MCF 10A (cell line): ENCODE measurements at regions not wholly inside any gene's neighbourhood (a gene's known extent, or its start where the extent isn't known, plus 50 kb on each side); places are given as distances from the start of the nearest gene placed in this dataset.

Source experiments
- BruUV-seq: library from RNA; stranded (reverse); fragments of 400-500 nt; replicated peaks from 2 replicates; lab custom pipeline; 2021; lab: Mats Ljungman, UMichigan
- CTCF ChIA-PET: fragments of 300-600 bp; sonication (Branson Sonifier 250); formaldehyde crosslinking; extraction: SDS; loops from one replicate; lab custom pipeline; 2021; ENCODE audit warnings: antibody characterized with exemption, inconsistent platforms; lab: Yijun Ruan, JAX
- POLR2A ChIA-PET: fragments of 300-600, 350-650 bp; sonication (Branson Sonifier 250); formaldehyde crosslinking; extraction: SDS; loops from one replicate; lab custom pipeline; 2020; ENCODE audit warnings: antibody characterized with exemption, inconsistent platforms; lab: Yijun Ruan, JAX
- DNase-seq: peaks from one replicate; pipeline ENCODE4 v3.0.0-alpha.2; 2018; ENCODE audit not compliant: unreplicated experiment
- H3K27ac Mint-ChIP-seq: one replicate; pipeline ENCODE4 v1.8.0; 2022; ENCODE audit warnings: mild to moderate bottlenecking, low read depth, mixed read lengths; ENCODE audit not compliant: unreplicated experiment
- H3K27me3 Mint-ChIP-seq: one replicate; pipeline ENCODE4 v1.8.0; 2022; ENCODE audit warnings: mixed read lengths; ENCODE audit not compliant: insufficient read depth, unreplicated experiment
- H3K36me3 Mint-ChIP-seq: one replicate; pipeline ENCODE4 v1.8.0; 2022; ENCODE audit warnings: mild to moderate bottlenecking, moderate library complexity, mixed read lengths; ENCODE audit not compliant: insufficient read depth, unreplicated experiment
- H3K4me1 Mint-ChIP-seq: one replicate; pipeline ENCODE4 v1.8.0; 2022; ENCODE audit warnings: mixed read lengths; ENCODE audit not compliant: insufficient read depth, unreplicated experiment
- H3K4me3 Mint-ChIP-seq: one replicate; pipeline ENCODE4 v1.8.0; 2022; ENCODE audit warnings: mild to moderate bottlenecking, moderate library complexity, mixed read lengths; ENCODE audit not compliant: unreplicated experiment
- H3K9me3 Mint-ChIP-seq: one replicate; pipeline ENCODE4 v1.8.0; 2022; ENCODE audit warnings: mixed read lengths; ENCODE audit not compliant: unreplicated experiment
- intact Hi-C: fragments of 100-400 bp; cut with micrococcal nuclease; formaldehyde crosslinking; loops from 2 replicates; pipeline ENCODE4 v1.14.1; 2022
- TF ChIP-seq, protein P1 (sequence below): fragments of 200-600 bp; IDR thresholded peaks from one replicate; pipeline ENCODE4 v1.8.0; 2022; ENCODE audit warnings: antibody characterized with exemption, mild to moderate bottlenecking; ENCODE audit not compliant: unreplicated experiment

DNA sequence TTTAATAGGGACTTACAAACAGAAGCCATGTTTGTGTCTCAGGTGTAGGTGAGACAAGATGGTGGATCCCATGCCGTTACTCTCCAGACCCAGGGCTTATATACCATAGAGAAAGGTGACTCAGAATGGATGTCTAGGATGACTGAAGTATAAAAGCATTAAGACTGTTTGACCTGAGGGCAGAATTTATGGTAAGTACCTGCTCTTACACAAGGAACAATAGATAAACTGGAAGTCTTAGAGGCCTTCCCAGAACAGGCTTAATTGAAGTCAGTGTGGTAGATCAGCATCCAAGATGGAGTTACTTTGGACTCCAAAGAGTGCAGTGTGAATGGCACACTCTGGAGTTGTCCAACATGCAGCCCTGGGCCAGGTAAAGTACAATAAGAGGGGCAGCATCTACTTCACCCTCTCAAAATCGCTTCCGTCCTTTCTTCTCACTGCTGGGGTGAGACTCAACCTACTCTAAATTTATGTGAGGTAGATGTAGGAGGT is 387.0 kb upstream of the DDI1 start:
- Mint-ChIP-seq H3K4me1 (no peaks in the 10 kb centered on the region), H3K4me3 (no peak overlapping the region), H3K27me3 (no peaks in the 10 kb centered on the region), H3K9me3 (peaks cover 18% of the 10 kb centered on the region), H3K36me3 (no peaks in the 10 kb centered on the region), H3K27ac (no peak overlapping the region)
- CTCF ChIA-PET: no interaction called here
- TF ChIP-seq, protein P1, sequence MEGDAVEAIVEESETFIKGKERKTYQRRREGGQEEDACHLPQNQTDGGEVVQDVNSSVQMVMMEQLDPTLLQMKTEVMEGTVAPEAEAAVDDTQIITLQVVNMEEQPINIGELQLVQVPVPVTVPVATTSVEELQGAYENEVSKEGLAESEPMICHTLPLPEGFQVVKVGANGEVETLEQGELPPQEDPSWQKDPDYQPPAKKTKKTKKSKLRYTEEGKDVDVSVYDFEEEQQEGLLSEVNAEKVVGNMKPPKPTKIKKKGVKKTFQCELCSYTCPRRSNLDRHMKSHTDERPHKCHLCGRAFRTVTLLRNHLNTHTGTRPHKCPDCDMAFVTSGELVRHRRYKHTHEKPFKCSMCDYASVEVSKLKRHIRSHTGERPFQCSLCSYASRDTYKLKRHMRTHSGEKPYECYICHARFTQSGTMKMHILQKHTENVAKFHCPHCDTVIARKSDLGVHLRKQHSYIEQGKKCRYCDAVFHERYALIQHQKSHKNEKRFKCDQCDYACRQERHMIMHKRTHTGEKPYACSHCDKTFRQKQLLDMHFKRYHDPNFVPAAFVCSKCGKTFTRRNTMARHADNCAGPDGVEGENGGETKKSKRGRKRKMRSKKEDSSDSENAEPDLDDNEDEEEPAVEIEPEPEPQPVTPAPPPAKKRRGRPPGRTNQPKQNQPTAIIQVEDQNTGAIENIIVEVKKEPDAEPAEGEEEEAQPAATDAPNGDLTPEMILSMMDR: no peak
- intact Hi-C loops: no loop called here
- no TSS peak for BruUV-seq
- DNase-seq: no peak
- POLR2A ChIA-PET: no interaction called here

DNA sequence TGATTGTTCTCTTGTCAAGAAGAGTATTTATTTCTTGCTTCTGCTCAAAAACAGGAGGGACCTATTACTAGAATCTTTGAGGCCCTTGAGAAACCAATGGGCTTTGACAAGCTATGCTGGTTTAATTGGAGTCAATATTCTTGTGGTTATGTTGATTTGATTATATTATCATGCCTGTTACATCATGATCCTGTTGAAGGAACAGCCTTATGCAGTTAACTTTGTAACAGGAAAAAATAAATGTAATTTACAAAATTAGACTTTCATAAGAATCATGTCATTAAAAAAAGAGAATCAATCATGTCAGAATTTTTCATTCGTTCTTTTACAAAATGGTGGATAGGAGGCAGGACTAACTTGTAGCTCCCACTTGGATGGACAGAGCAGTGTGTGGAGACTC is 386.1 kb upstream of the DDI1 start:
- intact Hi-C loops: no loop called here
- no TSS peak for BruUV-seq
- Mint-ChIP-seq H3K27me3 (no peaks in the 10 kb centered on the region), H3K4me1 (no peaks in the 10 kb centered on the region), H3K9me3 (peaks cover 18% of the 10 kb centered on the region), H3K4me3 (no peak overlapping the region), H3K27ac (no peak overlapping the region), H3K36me3 (no peaks in the 10 kb centered on the region)
- no peak for DNase-seq
- CTCF ChIA-PET: no interaction called here
- POLR2A ChIA-PET: no interaction called here
- TF ChIP-seq, protein P1: no peak

DNA sequence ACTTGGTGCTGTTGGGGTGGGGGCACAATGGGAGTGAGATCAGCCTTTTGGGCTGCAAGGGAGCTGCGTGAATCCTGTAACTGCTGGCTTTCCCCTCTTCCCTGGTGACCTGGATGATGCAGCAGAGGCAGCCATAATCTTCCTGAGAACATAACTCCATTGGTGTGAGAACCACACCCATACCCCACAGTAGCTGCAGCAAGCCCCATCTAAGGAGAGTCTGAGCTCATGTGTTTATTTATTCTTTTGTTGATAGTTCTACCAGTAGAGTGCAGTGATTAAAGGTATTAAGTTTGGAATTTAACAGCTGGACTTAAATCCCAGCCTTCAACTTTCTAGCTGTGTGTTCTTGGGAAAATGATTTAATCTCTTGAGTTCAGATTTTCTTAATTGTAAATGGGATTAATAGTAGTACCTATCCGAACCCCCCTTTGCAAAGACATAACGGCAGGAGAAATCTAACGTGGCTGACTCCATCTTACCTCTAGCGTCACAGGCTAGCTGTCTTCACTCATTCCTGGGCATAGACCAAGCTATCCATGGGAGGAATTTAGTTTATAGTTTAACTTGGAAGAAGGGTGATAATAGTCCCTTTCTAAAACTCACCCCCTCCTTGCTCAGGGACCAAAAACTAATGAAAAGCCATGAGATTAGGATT is 385.0 kb upstream of the DDI1 start:
- H3K27ac Mint-ChIP-seq: no peak overlapping the region
- H3K36me3 Mint-ChIP-seq: no peaks in the 10 kb centered on the region
- peaks cover 18% of the 10 kb centered on the region for H3K9me3 Mint-ChIP-seq
- DNase-seq: no peak
- no TSS peak for BruUV-seq
- intact Hi-C loops: no loop called here
- H3K27me3 Mint-ChIP-seq: no peaks in the 10 kb centered on the region
- H3K4me1 Mint-ChIP-seq: no peaks in the 10 kb centered on the region
- ChIA-PET POLR2A (no interaction called here), CTCF (no interaction called here)
- no peak overlapping the region for H3K4me3 Mint-ChIP-seq
- TF ChIP-seq, protein P1: no peak

DNA sequence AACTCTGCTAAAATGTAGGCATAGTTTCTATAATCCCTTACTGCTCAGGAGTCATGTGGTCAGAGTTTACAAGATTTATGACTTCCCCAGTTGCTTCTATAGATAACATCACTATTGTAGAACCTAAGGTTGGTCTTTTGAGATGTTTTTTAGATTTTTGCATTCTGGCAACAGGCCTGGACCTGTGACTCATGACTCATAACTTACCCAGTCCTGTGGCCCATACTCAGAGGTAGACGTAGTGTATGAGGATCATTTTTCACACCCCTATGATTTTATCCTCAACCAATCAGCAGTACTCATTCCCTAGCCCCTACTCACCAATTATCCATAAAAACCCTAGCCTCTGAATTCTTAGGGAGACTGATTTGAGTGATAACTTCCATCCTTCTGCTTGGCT is 384.4 kb upstream of the DDI1 start:
- DNase-seq: peak; percentile 7
- no peaks in the 10 kb centered on the region for H3K36me3 Mint-ChIP-seq
- peaks cover 18% of the 10 kb centered on the region for H3K9me3 Mint-ChIP-seq
- H3K4me1 Mint-ChIP-seq: no peaks in the 10 kb centered on the region
- no TSS peak for BruUV-seq
- TF ChIP-seq, protein P1: no peak
- H3K27ac Mint-ChIP-seq: no peak overlapping the region
- intact Hi-C loops: no loop called here
- H3K27me3 Mint-ChIP-seq: no peaks in the 10 kb centered on the region
- ChIA-PET CTCF (no interaction called here), POLR2A (no interaction called here)
- H3K4me3 Mint-ChIP-seq: no peak overlapping the region
